ENCODE measurements at regions not wholly inside any gene's neighbourhood (a gene's known extent, or its start where the extent isn't known, plus 50 kb on each side); places are given as distances from the start of the nearest gene placed in this dataset.

DNA sequence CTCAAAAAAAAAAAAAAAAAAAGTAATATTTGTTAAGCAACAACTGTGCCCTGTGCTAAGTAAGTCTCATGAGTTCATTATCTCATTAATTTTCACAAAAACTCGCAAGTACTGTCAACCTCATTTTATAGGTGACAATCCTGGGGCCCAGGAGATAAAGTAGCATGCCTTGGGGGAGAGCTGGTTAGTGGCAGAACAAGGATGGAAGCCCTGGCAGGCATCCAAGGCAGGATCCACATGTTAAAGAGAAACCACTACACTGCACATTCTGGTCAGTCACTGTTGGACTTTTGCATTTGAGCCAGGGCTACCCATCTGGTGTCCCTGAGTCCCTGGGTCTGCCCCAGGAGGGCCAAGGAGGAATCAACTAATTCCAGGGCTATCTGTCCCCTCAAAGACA is 54.6 kb downstream of the ZFP36L2 start:
- ATAC-seq (replicated peaks) (no peak), DNase-seq (no peak)
- peak overlapping the region; percentile 41 to 55 for H3K4me3 Mint-ChIP-seq
- H3K9me3 Mint-ChIP-seq = no peaks in the 10 kb centered on the region
- peak overlapping the region; percentile 98 to 100 for H3K27ac Mint-ChIP-seq
- H3K27me3 Mint-ChIP-seq = no peaks in the 10 kb centered on the region
- peaks cover 28% of the 10 kb centered on the region for H3K36me3 Mint-ChIP-seq (ENCODE audit: insufficient read depth)
- peaks cover 71 to 75% of the 10 kb centered on the region in 2 donors for H3K4me1 Mint-ChIP-seq (ENCODE audit: low read depth in 2 of 2)

DNA sequence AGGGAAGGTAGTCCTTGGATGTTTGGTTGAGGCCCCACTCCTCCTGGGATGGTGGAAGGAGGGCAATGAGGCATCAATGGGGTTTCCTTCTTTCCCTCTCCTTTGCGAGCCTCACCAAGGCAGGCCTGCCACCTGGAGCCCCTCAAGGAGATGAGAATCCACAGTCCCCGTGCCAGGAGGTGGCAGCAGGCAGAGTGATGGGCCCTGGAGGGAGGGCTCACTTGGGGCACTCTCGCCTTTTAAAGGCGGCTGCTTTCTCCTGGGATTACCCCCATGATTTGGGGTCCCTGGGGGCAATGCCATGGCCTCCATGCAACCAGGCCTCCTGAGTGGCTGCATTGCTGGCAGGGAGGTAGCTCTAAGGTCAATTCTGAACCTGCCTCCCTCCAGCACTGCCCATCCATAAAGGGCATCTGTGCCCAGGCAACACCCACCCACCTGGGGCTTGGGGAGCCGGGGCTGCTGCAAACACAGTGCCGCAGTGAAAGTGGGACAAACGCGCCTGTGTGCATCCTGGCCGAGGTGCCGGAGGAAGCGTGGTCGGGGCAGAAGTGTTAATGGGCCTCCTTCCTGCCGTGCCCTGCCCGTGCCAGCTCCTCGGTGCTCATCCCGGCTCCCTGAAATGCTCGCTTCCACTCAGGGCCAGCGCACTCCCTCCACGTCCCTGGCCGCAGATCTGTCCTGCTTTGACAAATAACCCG is 55.9 kb downstream of the ZFP36L2 start:
- no peaks in the 10 kb centered on the region for H3K27me3 Mint-ChIP-seq
- ATAC-seq (replicated peaks) = no peak
- peak overlapping the region; percentile 98 to 100 for H3K27ac Mint-ChIP-seq
- H3K36me3 Mint-ChIP-seq (ENCODE audit: insufficient read depth) = peaks cover 28% of the 10 kb centered on the region
- peaks cover 62 to 65% of the 10 kb centered on the region in 2 donors for H3K4me1 Mint-ChIP-seq (ENCODE audit: low read depth in 2 of 2)
- peak overlapping the region; percentile 66 to 80 for H3K4me3 Mint-ChIP-seq
- no peak for DNase-seq
- H3K9me3 Mint-ChIP-seq = no peaks in the 10 kb centered on the region

DNA sequence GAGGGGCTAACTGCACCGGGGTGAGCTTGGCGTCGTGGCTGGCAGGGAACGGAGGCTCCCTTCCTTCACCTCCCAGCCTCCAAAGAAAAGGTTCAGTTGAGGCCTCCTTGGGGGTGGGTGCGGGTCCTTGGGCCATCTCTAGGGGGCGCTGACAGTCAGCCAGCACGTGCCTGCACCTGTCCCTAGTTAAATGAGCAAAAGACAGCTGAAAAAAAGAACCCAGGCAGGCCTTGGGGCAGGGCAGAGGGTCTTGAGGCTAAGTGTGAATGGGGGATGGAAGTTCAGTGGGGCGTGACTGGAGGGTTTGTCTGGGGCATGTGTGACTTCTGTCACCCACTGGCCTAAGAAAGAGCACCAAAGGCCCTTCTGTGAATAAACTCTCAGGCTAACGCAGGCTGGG is 56.4 kb downstream of the ZFP36L2 start:
- peak overlapping the region; percentile 66 to 80 for H3K4me3 Mint-ChIP-seq
- peak; percentile 23 for ATAC-seq (replicated peaks)

DNA sequence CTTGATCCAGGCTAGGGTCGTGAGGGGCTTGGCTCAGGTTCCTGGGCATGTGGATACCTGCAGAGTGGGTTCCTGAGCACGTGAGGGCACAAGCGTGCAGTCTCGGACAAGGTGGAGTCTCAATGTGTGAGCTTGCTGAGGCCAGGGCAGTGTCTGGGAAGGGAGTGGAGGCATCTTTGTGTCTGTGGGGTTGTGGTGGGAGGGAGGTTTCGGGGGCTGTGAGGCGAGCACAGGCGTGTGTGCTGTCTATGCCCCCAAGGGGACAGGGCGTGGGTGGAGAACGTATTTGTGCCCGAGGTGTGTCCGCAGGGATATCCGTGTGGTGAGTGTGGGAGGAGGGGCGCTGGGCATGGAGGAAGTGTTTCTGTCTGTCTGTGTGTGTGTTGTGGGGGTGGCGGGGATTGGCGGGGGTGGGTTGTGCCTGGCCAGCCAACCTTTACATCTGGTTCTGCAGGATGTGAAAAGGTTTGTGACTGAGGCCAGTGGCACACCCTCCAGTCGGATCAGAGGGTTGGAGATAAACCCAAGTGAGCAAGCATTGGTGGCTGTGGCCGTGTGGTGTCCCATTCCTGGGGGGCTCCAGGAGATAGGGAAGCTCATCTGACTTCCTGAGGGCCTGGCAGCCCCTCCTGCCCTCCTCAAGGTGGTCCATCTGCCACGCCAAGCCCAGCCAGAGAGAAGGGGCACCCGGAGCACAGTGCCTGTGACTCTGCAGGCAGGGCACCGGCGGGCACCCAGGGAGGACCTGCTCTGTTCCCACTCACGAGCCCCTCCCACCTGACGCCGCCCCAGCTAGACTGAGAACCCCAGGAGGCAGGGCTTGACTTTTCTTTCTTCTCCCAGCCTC is 57.1 kb downstream of the ZFP36L2 start:
- DNase-seq (peak in 1 of 3 experiments; percentile 21), ATAC-seq (replicated peaks) (peak; percentile 41)
- Mint-ChIP-seq H3K4me1 (ENCODE audit: low read depth in 2 of 2) (peaks cover 56 to 57% of the 10 kb centered on the region in 2 donors), H3K27ac (peak overlapping the region; percentile 98 to 100), H3K4me3 (peak overlapping the region; percentile 66 to 80), H3K36me3 (ENCODE audit: insufficient read depth) (peaks cover 21% of the 10 kb centered on the region), H3K27me3 (no peaks in the 10 kb centered on the region), H3K9me3 (no peaks in the 10 kb centered on the region)

More for the DNA sequence above, 56.4 kb downstream of the ZFP36L2 start:
- Mint-ChIP-seq H3K9me3 (no peaks in the 10 kb centered on the region), H3K27ac (peak overlapping the region; percentile 98 to 100), H3K4me1 (ENCODE audit: low read depth in 2 of 2) (peaks cover 59 to 60% of the 10 kb centered on the region in 2 donors), H3K27me3 (no peaks in the 10 kb centered on the region), H3K36me3 (ENCODE audit: insufficient read depth) (peaks cover 28% of the 10 kb centered on the region)
- DNase-seq = peak; percentile 61 to 68 (median 63)

DNA sequence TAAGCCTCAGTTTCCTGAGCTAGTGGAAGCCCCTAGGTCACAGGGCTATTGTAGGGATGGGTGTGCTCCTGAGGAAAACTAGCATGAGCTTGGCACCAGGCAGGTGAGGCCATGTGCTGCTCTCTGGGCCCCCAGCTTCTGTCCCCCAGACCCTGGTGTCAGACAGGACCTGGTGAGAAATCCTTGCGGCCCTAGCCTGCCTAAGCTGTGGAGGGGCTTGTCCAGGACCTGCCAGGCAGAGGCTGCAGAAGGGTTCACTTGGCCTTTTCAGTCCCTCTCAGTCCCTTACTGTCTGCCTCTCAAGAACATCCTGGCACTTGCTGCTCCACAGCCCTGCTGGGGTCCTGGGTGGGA is 58.4 kb downstream of the ZFP36L2 start:
- H3K27me3 Mint-ChIP-seq = no peaks in the 10 kb centered on the region
- no peak for ATAC-seq (replicated peaks)
- peaks cover 53 to 58% of the 10 kb centered on the region in 2 donors for H3K4me1 Mint-ChIP-seq (ENCODE audit: low read depth in 2 of 2)
- H3K36me3 Mint-ChIP-seq (ENCODE audit: insufficient read depth) = peaks cover 21% of the 10 kb centered on the region
- no peaks in the 10 kb centered on the region for H3K9me3 Mint-ChIP-seq
- no peak for DNase-seq
- peak overlapping the region; percentile 66 to 80 for H3K4me3 Mint-ChIP-seq
- peak overlapping the region; percentile 98 to 100 for H3K27ac Mint-ChIP-seq

DNA sequence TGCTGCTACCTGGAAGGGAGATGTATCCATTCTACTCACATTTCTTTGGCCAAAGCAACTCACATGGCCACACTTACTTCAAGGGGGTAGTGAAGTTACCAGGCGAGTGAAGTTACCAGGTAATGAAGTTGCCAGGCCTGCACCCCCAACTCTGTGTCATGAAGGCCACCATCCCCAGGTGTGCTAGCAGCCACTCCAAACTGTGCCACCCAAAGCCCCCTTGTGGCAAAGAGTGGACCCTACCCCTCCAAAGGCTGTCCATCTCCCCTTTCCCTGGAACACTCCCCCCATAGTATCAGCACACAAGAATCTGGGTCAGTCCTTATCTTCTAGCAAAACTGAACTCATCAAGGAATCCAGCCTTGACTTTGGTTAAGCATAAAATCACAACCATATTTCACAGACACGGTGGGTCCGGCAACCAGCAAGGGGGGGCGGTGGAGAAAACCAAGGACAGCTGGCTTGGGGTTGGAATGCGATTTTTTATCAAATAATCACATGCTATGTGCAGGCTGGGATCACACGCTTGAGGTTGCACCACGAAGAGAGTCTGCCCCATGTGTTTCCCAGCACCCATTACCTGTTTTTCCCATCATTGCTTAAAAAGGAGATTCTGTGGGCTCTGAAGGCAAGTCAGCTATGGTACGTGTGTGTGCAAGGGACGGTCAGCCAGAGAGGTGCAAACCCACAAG is 60.9 kb downstream of the ZFP36L2 start:
- Mint-ChIP-seq H3K4me1 (ENCODE audit: low read depth in 2 of 2) (peaks cover 58 to 59% of the 10 kb centered on the region in 2 donors), H3K9me3 (no peaks in the 10 kb centered on the region), H3K4me3 (no peak overlapping the region), H3K27me3 (no peaks in the 10 kb centered on the region), H3K27ac (no peak overlapping the region), H3K36me3 (ENCODE audit: insufficient read depth) (peaks cover 11% of the 10 kb centered on the region)
- no peak for DNase-seq
- ATAC-seq (replicated peaks) = no peak

DNA sequence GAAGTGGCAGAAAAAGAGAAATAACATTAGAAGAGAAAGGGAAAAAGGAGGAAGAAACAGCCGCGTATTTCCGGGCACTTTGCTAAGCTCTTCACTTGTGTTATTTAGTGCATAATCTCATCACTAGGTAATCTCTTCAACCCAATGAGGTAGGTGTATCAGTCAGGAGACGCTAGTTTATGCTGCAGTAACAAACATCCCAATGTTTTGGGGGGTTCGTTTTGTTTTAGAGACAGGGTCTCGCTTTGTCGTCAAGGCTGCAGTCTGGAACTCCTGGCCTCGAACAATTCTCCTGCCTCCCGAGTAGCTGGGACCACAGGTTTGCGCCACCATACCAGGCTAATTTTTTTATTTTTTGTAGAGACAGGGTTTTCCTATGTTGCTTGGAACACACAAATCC is 61.7 kb downstream of the ZFP36L2 start:
- DNase-seq = no peak
- peaks cover 57 to 59% of the 10 kb centered on the region in 2 donors for H3K4me1 Mint-ChIP-seq (ENCODE audit: low read depth in 2 of 2)
- ATAC-seq (replicated peaks) = no peak
- peak overlapping the region in 1 of 2 donors; percentile 15 for H3K4me3 Mint-ChIP-seq
- H3K27ac Mint-ChIP-seq = peak overlapping the region in 1 of 2 donors; percentile 17
- no peaks in the 10 kb centered on the region for H3K9me3 Mint-ChIP-seq
- H3K27me3 Mint-ChIP-seq = no peaks in the 10 kb centered on the region
- peaks cover 16% of the 10 kb centered on the region for H3K36me3 Mint-ChIP-seq (ENCODE audit: insufficient read depth)

DNA sequence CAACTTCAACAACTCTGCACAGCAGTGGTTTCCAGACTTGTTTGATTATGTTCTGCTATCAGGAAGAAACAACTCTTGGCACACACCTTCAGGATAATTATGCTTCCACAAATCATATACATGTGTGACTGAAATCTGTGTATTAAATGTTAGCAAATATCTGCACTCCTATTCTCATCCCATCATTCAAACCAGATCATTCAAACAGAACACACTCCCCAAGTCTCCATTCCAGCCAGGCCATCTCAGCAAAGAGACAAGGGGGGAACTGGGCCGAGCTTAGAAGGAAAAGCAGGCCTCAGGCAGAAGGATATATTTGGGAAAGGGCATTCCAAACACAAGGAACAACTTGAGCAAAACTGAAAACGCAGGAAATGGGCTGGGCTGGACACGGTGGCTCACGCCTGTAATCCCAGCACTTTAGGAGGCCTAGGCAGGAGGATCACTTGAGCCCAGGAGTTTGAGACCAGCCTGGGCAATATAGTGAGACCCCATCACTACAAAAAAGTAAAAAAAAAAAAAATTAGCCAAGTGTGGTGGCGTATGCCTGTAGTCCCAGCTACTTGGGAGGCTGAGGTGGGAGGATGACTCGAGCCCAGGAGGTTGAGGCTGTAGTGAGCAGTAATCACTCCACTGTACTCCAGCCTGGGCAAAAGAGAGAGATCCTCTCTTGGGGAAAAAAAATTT is 62.7 kb downstream of the ZFP36L2 start:
- Mint-ChIP-seq H3K27ac (peak overlapping the region; percentile 67 to 92), H3K9me3 (no peaks in the 10 kb centered on the region), H3K4me3 (peak overlapping the region in 1 of 2 donors; percentile 12), H3K27me3 (no peaks in the 10 kb centered on the region), H3K4me1 (ENCODE audit: low read depth in 2 of 2) (peaks cover 55 to 59% of the 10 kb centered on the region in 2 donors), H3K36me3 (ENCODE audit: insufficient read depth) (peaks cover 17% of the 10 kb centered on the region)
- ATAC-seq (replicated peaks) (no peak), DNase-seq (no peak)

DNA sequence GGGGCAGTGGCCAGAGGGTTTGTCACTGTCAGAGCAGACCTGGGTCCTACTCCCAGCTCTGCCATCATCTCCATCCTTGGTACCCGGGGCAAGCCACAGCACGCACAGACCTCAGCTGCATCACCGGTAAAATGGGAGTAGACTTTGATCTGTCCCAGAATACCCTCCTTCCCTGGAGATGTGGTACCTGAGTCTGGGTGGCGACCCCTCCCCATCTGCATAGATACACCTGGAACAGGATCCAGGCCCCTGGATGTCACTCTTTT is 64.0 kb downstream of the ZFP36L2 start:
- Mint-ChIP-seq H3K27ac (peak overlapping the region; percentile 67 to 93), H3K36me3 (ENCODE audit: insufficient read depth) (peaks cover 14% of the 10 kb centered on the region), H3K27me3 (no peaks in the 10 kb centered on the region), H3K4me3 (no peak overlapping the region), H3K9me3 (no peaks in the 10 kb centered on the region), H3K4me1 (ENCODE audit: low read depth in 2 of 2) (peaks cover 55 to 56% of the 10 kb centered on the region in 2 donors)
- DNase-seq (no peak), ATAC-seq (replicated peaks) (no peak)

DNA sequence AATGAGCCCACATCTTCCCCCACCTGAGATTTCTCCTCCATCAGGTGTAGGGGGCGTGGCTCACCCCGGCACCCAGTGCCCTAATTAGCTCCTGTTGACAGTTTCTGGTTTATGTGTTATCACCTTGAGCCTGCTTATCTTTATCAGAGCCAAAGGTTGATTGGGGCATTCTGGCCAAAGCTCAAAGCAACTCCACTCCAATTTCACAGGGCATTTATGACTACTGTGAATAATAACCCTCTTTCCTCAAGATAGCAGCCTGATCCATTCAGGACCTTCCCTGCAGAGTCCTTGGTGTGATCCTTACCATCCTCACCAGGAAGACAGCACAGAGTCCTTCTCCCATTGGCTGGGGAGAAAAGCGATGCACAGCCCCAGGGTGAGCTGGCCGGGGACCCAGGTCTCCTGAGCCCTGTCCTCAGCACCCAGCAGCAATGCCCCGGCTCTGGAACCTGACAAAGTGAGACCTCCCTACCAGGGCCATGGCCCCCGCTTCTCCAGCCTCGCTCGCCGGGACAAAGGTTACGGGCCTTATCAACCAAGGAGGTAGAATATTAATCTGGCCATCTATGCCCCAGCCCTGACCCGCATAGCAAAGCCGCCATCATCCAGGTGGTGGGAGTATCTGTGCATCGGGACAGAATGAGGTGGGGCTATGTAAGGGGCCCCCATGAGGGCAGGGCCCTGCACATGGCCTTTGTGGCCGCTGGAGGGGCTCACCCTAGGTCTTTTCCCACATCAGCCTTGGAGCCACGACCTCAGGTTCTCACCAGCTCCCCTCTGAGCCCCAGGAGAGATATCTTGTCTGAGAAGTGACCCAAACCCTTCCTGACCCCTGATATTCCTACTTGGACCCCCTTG is 64.5 kb downstream of the ZFP36L2 start:
- peak overlapping the region; percentile 54 to 56 for H3K4me3 Mint-ChIP-seq
- DNase-seq = no peak

DNA sequence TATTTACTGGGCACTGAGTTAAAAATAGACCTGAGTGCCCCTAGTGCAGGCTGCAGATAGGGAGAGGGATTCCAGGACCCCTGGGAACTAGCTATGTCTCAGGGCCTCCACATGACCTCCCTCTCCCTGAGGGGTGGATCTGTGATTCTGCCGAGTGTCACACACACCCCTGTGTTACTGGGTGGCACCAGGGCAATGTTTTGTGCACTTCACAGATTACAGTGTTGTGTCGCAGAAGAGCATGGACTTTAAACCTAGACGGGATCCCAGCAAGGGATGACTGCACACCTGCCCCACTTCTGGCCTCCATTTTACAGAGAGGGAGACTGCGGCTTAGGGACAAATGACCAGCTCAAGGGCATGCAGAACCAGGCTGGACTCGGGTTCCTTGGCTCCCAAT is 65.6 kb downstream of the ZFP36L2 start:
- Mint-ChIP-seq H3K4me3 (peak overlapping the region in 1 of 2 donors; percentile 65), H3K9me3 (no peaks in the 10 kb centered on the region), H3K27me3 (no peaks in the 10 kb centered on the region), H3K27ac (peak overlapping the region; percentile 93 to 95), H3K4me1 (ENCODE audit: low read depth in 2 of 2) (peaks cover 58 to 61% of the 10 kb centered on the region in 2 donors), H3K36me3 (ENCODE audit: insufficient read depth) (peaks cover 14% of the 10 kb centered on the region)
- ATAC-seq (replicated peaks) = no peak
- DNase-seq = no peak

More for the DNA sequence above, 64.5 kb downstream of the ZFP36L2 start:
- Mint-ChIP-seq H3K9me3 (no peaks in the 10 kb centered on the region), H3K27me3 (no peaks in the 10 kb centered on the region), H3K27ac (peak overlapping the region; percentile 68 to 93), H3K36me3 (ENCODE audit: insufficient read depth) (peaks cover 14% of the 10 kb centered on the region), H3K4me1 (ENCODE audit: low read depth in 2 of 2) (peaks cover 55 to 57% of the 10 kb centered on the region in 2 donors)
- ATAC-seq (replicated peaks) = no peak

DNA sequence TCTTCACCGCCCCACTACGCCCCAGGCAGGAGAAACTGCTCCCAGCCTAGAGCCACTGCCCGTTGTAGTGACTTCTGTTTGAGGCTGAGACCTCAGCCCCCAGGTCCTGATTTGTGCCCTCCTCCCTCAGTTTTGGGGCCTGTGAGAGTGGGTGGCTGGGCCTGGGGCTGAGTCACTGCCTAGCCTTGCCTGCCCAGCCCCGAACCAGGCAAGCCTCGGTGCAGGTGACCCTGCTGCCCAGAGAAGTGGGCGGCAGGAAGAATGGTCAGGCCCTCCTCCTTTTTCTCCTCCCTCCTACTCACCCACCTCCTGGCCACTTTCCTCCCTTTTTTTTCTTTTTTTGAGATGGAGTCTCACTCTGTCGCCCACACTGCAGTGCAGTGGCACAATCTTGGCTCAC is 66.6 kb downstream of the ZFP36L2 start:
- H3K27ac Mint-ChIP-seq = peak overlapping the region; percentile 93 to 95
- no peaks in the 10 kb centered on the region for H3K9me3 Mint-ChIP-seq
- peaks cover 14% of the 10 kb centered on the region for H3K36me3 Mint-ChIP-seq (ENCODE audit: insufficient read depth)
- H3K27me3 Mint-ChIP-seq = no peaks in the 10 kb centered on the region
- H3K4me3 Mint-ChIP-seq = peak overlapping the region; percentile 65 to 66
- peaks cover 54 to 65% of the 10 kb centered on the region in 2 donors for H3K4me1 Mint-ChIP-seq (ENCODE audit: low read depth in 2 of 2)
- DNase-seq (no peak), ATAC-seq (replicated peaks) (no peak)

Measured in effector memory CD8-positive, alpha-beta T cell (primary cell).